AG10803 (cell line): ENCODE measurements at regions not wholly inside any gene's neighbourhood (a gene's known extent, or its start where the extent isn't known, plus 50 kb on each side); places are given as distances from the start of the nearest gene placed in this dataset.
"Not testable (repeated sequence)": the region's sequence is repeated elsewhere in the genome, so short reads cannot be mapped to it uniquely, and the experiment has no call there.

Source experiments
- DNase-seq: peaks from one replicate; pipeline ENCODE4 v3.0.0; 2010; ENCODE audit warnings: low read depth
- H3K4me3 ChIP-seq: 2 replicates; pipeline ENCODE4 v1.5.1; 2011; ENCODE audit warnings: mild to moderate bottlenecking, low read length, control low read depth
- CTCF ChIP-seq: conservative IDR thresholded peaks from 2 replicates; pipeline ENCODE4 v1.5.1; 2011; ENCODE audit warnings: mild to moderate bottlenecking, low read length, control low read depth, inconsistent platforms

- H3K4me3 ChIP-seq, result no peak overlapping the region
- DNase-seq, result no peak
These were observed 63.6 kb upstream of the BOD1 start for GRCh38 chr5:173679909-173680630.

GRCh38 chr5:173680660-173681242, 64.3 kb upstream of the BOD1 start:
- no peak overlapping the region for H3K4me3 ChIP-seq
- DNase-seq, result no peak
- TF ChIP-seq CTCF, result no peak

More at GRCh38 chr5:173679909-173680630, 63.6 kb upstream of the BOD1 start:
- no peak for TF ChIP-seq CTCF

GRCh38 chr5:173682313-173682712, 65.9 kb upstream of the BOD1 start:
- H3K4me3 ChIP-seq, result no peak overlapping the region
- no peak for DNase-seq
- TF ChIP-seq CTCF, result no peak

GRCh38 chr5:173684535-173684934, 68.1 kb upstream of the BOD1 start:
- not testable (repeated sequence) for H3K4me3 ChIP-seq, DNase-seq

- DNase-seq, result no peak
- TF ChIP-seq CTCF, result no peak
- no peak overlapping the region for H3K4me3 ChIP-seq
These were observed 70.5 kb upstream of the BOD1 start for GRCh38 chr5:173686950-173687349.

GRCh38 chr5:173688703-173689102, 72.3 kb upstream of the BOD1 start:
- DNase-seq, result no peak
- no peak for TF ChIP-seq CTCF
- H3K4me3 ChIP-seq, result no peak overlapping the region

- no peak for DNase-seq
- no peak for TF ChIP-seq CTCF
- H3K4me3 ChIP-seq, result no peak overlapping the region
These were observed 72.8 kb upstream of the BOD1 start for GRCh38 chr5:173689171-173689736.
